ENCODE measurements at regions not wholly inside any gene's neighbourhood (a gene's known extent, or its start where the extent isn't known, plus 50 kb on each side); places are given as distances from the start of the nearest gene placed in this dataset.

GRCh38 chr3:168524129-168524528 lies 428.4 kb upstream of the GOLIM4 start:
- DNase-seq (ENCODE audit: low read depth, low spot score): no peak

- DNase-seq (ENCODE audit: low read depth, low spot score): no peak
Measured at GRCh38 chr3:168517249-168518071, 421.7 kb upstream of the GOLIM4 start.

GRCh38 chr3:168514252-168514651 lies 418.5 kb upstream of the GOLIM4 start:
- peak; percentile 52 for DNase-seq (ENCODE audit: low read depth, low spot score)

GRCh38 chr3:168512802-168513201 lies 417.1 kb upstream of the GOLIM4 start:
- DNase-seq (ENCODE audit: low read depth, low spot score): no peak

GRCh38 chr3:168511428-168512014 lies 415.8 kb upstream of the GOLIM4 start:
- DNase-seq (ENCODE audit: low read depth, low spot score): no peak

- no peak for DNase-seq (ENCODE audit: low read depth, low spot score)
Measured at GRCh38 chr3:168506589-168506988, 410.9 kb upstream of the GOLIM4 start.

GRCh38 chr3:168501570-168501969 lies 405.8 kb upstream of the GOLIM4 start:
- no peak for DNase-seq (ENCODE audit: low read depth, low spot score)

GRCh38 chr3:168498194-168498593 lies 402.5 kb upstream of the GOLIM4 start:
- DNase-seq (ENCODE audit: low read depth, low spot score): no peak

- no peak for DNase-seq (ENCODE audit: low read depth, low spot score)
Measured at GRCh38 chr3:168497741-168498140, 402.0 kb upstream of the GOLIM4 start.

GRCh38 chr3:168497183-168497582 lies 401.5 kb upstream of the GOLIM4 start:
- DNase-seq (ENCODE audit: low read depth, low spot score): no peak

GRCh38 chr3:168495932-168496331 lies 400.2 kb upstream of the GOLIM4 start:
- DNase-seq (ENCODE audit: low read depth, low spot score): no peak

- no peak for DNase-seq (ENCODE audit: low read depth, low spot score)
Measured at GRCh38 chr3:168495270-168495669, 399.5 kb upstream of the GOLIM4 start.

GRCh38 chr3:168493412-168494205 lies 397.9 kb upstream of the GOLIM4 start:
- no peak for DNase-seq (ENCODE audit: low read depth, low spot score)

GRCh38 chr3:168490981-168491380 lies 395.3 kb upstream of the GOLIM4 start:
- no peak for DNase-seq (ENCODE audit: low read depth, low spot score)

- no peak for DNase-seq (ENCODE audit: low read depth, low spot score)
Measured at GRCh38 chr3:168489301-168489700, 393.6 kb upstream of the GOLIM4 start.

- no peak for DNase-seq (ENCODE audit: low read depth, low spot score)
Measured at GRCh38 chr3:168485936-168486335, 390.2 kb upstream of the GOLIM4 start.

- DNase-seq (ENCODE audit: low read depth, low spot score): no peak
Measured at GRCh38 chr3:168476360-168476980, 380.7 kb upstream of the GOLIM4 start.

GRCh38 chr3:168475704-168476103 lies 380.0 kb upstream of the GOLIM4 start:
- no peak for DNase-seq (ENCODE audit: low read depth, low spot score)

- DNase-seq (ENCODE audit: low read depth, low spot score): no peak
Measured at GRCh38 chr3:168473334-168473890, 377.7 kb upstream of the GOLIM4 start.

- DNase-seq (ENCODE audit: low read depth, low spot score): no peak
Measured at GRCh38 chr3:168472783-168473182, 377.1 kb upstream of the GOLIM4 start.

- no peak for DNase-seq (ENCODE audit: low read depth, low spot score)
Measured at GRCh38 chr3:168470380-168470779, 374.7 kb upstream of the GOLIM4 start.

GRCh38 chr3:168469436-168469835 lies 373.7 kb upstream of the GOLIM4 start:
- no peak for DNase-seq (ENCODE audit: low read depth, low spot score)

Measured in iPS DF 19.7 (cell line).